ENCODE measurements at regions not wholly inside any gene's neighbourhood (a gene's known extent, or its start where the extent isn't known, plus 50 kb on each side); places are given as distances from the start of the nearest gene placed in this dataset.

GRCh38 chr18:70463085-70463484, 174.2 kb downstream of the SOCS6 start:
- Histone ChIP-seq H2AFZ (ENCODE audit: insufficient read depth, low read depth, low read length, poor library complexity, severe bottlenecking) (no peak overlapping the region), H3K4me3 (replicated peaks in 1 of 3; ENCODE audit: low read depth in 2 of 3, low read length in 3 of 3) (no peak overlapping the region), H3K27ac (ENCODE audit: low read depth in 1 of 2, low read length in 2 of 2) (no peak overlapping the region), H3K9ac (ENCODE audit: insufficient read depth, low read length, poor library complexity, severe bottlenecking) (no peak overlapping the region), H3K36me3 (replicated peaks in 1 of 2; ENCODE audit: control insufficient read depth in 1 of 2, insufficient read depth in 2 of 2, low read length in 2 of 2) (no peaks in the 10 kb centered on the region), H3K9me3 (replicated peaks in 1 of 2; ENCODE audit: control insufficient read depth in 1 of 2, insufficient read depth in 1 of 2, low read length in 2 of 2) (no peaks in the 10 kb centered on the region), H4K20me1 (ENCODE audit: insufficient read depth, low read length) (no peaks in the 10 kb centered on the region), H3K4me2 (replicated peaks; ENCODE audit: extremely low read depth, low read length, poor library complexity, severe bottlenecking) (no peak overlapping the region), H3K4me1 (ENCODE audit: control insufficient read depth in 1 of 2, insufficient read depth in 2 of 2, low read length in 2 of 2) (peaks cover 3 to 7% of the 10 kb centered on the region in 2 donors), H3K27me3 (ENCODE audit: control insufficient read depth in 2 of 2, insufficient read depth in 2 of 2, low read length in 2 of 2) (no peaks in the 10 kb centered on the region), H3K79me2 (ENCODE audit: insufficient read depth, low read length) (no peaks in the 10 kb centered on the region)
- Mint-ChIP-seq H3K4me1 (peaks cover 7% of the 10 kb centered on the region), H3K4me3 (no peak overlapping the region), H3K27me3 (ENCODE audit: low read depth in 3 of 3) (peaks cover 0 to 2% (median 0%) of the 10 kb centered on the region in 3 donors), H3K9me3 (peaks cover 0 to 3% (median 0%) of the 10 kb centered on the region in 7 donors), H3K36me3 (no peaks in the 10 kb centered on the region), H3K27ac (no peak overlapping the region)
- 94% methylated on average over 5 of the region's 6 CpGs for WGBS (ENCODE audit: insufficient coverage)
- no peak for DNase-seq
- no peak for TF ChIP-seq CTCF (IDR thresholded peaks at IDR 0.05)
- intact Hi-C loops (cut with micrococcal nuclease), result no loop called here

- Mint-ChIP-seq H3K27me3 (ENCODE audit: low read depth in 3 of 3) (peaks cover 0 to 2% (median 0%) of the 10 kb centered on the region in 3 donors), H3K27ac (peak overlapping the region in 1 of 7 donors; percentile 72), H3K4me3 (no peak overlapping the region), H3K9me3 (no peaks in the 10 kb centered on the region), H3K36me3 (no peaks in the 10 kb centered on the region), H3K4me1 (peaks cover 7% of the 10 kb centered on the region)
- Histone ChIP-seq H2AFZ (ENCODE audit: insufficient read depth, low read depth, low read length, poor library complexity, severe bottlenecking) (peak overlapping the region; percentile 43), H3K27ac (ENCODE audit: low read depth in 1 of 2, low read length in 2 of 2) (no peak overlapping the region), H3K4me1 (ENCODE audit: control insufficient read depth in 1 of 2, insufficient read depth in 2 of 2, low read length in 2 of 2) (peaks cover 3 to 7% of the 10 kb centered on the region in 2 donors), H3K4me3 (replicated peaks in 1 of 3; ENCODE audit: low read depth in 2 of 3, low read length in 3 of 3) (no peak overlapping the region), H3K9me3 (replicated peaks in 1 of 2; ENCODE audit: control insufficient read depth in 1 of 2, insufficient read depth in 1 of 2, low read length in 2 of 2) (no peaks in the 10 kb centered on the region), H3K9ac (ENCODE audit: insufficient read depth, low read length, poor library complexity, severe bottlenecking) (no peak overlapping the region), H3K36me3 (replicated peaks in 1 of 2; ENCODE audit: control insufficient read depth in 1 of 2, insufficient read depth in 2 of 2, low read length in 2 of 2) (no peaks in the 10 kb centered on the region), H3K79me2 (ENCODE audit: insufficient read depth, low read length) (no peaks in the 10 kb centered on the region), H3K27me3 (ENCODE audit: control insufficient read depth in 2 of 2, insufficient read depth in 2 of 2, low read length in 2 of 2) (no peaks in the 10 kb centered on the region), H4K20me1 (ENCODE audit: insufficient read depth, low read length) (no peaks in the 10 kb centered on the region), H3K4me2 (replicated peaks; ENCODE audit: extremely low read depth, low read length, poor library complexity, severe bottlenecking) (no peak overlapping the region)
- DNase-seq, result no peak
- intact Hi-C loops (cut with micrococcal nuclease), result no loop called here
- WGBS (ENCODE audit: insufficient coverage), result no CpG with 5 or more reads among the region's 3 CpGs
- TF ChIP-seq CTCF (IDR thresholded peaks at IDR 0.05), result no peak
Observed at GRCh38 chr18:70462078-70462439, 173.2 kb downstream of the SOCS6 start.

Measured in CD14-positive monocyte (primary cell).